NCI-H1417 treated with DMSO at 0.1 percent for 48 hours (cell line): ENCODE measurements at regions not wholly inside any gene's neighbourhood (a gene's known extent, or its start where the extent isn't known, plus 50 kb on each side); places are given as distances from the start of the nearest gene placed in this dataset.
"Not testable (repeated sequence)": the region's sequence is repeated elsewhere in the genome, so short reads cannot be mapped to it uniquely, and the experiment has no call there.

Experiments
- DNase-seq: peaks from one replicate; lab custom pipeline; 2025; lab: John Stamatoyannopoulos, UW

GRCh38 chr6:68144667-68145066 is 490.4 kb upstream of the ADGRB3 start:
- DNase-seq, result no peak

GRCh38 chr6:68141190-68141589 is 493.9 kb upstream of the ADGRB3 start:
- DNase-seq, result no peak

GRCh38 chr6:68139130-68139529 is 496.0 kb upstream of the ADGRB3 start:
- DNase-seq, result no peak

- no peak for DNase-seq
These were observed 500.3 kb upstream of the ADGRB3 start for GRCh38 chr6:68134796-68135195.

DNA sequence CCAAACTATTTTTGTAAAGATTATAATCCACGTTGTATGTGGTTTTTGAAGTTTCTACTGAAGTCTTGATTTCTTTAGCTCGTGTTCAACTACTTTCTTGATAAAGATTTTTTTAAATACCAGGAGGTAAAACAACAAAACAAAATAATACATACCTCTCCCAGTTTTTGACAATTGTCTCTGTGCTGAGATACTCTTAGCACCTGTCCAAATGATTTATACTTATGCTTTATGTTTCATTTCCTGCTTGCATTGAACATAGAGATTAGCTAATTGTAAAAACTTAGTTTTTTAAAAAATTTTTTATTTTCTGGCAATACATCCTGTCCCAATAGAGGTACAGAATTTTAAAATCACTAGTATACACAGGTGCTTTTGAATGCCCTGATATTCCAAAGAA is 506.9 kb upstream of the ADGRB3 start:
- no peak for DNase-seq

GRCh38 chr6:68127074-68127473 is 508.0 kb upstream of the ADGRB3 start:
- DNase-seq, result no peak

GRCh38 chr6:68126089-68126749 is 508.9 kb upstream of the ADGRB3 start:
- DNase-seq, result no peak

DNA sequence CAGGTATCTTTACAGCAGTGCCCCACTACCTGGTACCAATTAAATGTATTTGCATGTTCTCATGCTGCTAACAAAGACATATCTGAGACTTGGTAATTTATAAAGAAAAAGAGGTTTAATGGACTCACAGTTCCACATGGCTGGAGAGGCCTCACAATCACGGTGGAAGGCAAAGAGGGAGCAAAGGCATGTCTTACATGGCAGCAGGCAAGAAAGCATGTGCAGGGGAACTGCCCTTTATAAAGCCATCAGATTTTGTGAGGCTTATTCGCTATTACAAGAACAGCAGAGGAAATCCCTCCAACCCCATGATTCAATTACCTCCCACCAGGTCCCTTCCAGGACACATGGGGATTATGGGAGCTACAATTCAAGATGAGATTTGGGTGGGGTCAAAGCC is 512.1 kb upstream of the ADGRB3 start:
- DNase-seq, result not testable (repeated sequence)

DNA sequence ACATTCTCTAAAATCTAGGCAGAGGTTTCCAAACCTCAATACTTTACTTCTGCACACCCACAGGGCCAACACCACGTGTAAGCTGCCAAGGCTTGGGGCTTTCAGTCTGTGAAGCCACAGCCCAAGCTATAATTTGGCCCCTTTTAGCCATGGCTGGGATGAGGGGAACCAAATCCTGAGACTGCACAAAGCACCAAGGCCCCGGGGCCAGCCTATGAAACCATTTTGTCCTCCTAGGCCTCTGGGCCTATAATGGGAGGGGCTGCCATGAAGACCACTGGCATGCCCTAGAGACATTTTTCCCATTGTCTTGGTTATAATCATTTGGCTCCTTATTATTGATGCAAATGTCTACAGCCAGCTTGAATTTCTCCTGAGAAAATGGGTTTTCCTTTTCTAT is 513.0 kb upstream of the ADGRB3 start:
- no peak for DNase-seq

DNA sequence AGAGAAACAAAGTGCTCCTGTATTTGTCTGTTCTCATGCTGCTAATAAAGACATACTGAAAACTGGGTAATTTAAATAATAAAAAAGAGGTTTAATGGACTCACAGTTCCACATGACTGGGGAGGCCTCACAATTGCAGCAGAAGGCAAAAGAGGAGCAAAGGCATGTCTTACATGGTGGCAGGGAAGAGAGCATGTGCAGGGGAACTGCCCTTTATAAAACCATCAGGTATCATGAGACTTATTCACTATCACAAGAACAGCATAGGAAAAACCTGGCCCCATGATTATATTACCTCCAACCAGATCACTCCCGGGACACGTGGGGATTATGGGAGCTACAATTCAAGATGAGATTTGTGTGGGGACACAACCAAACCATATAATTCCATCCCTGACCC is 514.1 kb upstream of the ADGRB3 start:
- DNase-seq, result not testable (repeated sequence)

- no peak for DNase-seq
These were observed 520.5 kb upstream of the ADGRB3 start for GRCh38 chr6:68114463-68115047.

GRCh38 chr6:68108233-68108835 is 526.7 kb upstream of the ADGRB3 start:
- DNase-seq, result no peak

- no peak for DNase-seq
These were observed 541.0 kb upstream of the ADGRB3 start for GRCh38 chr6:68094070-68094469.

GRCh38 chr6:68087399-68088133 is 547.5 kb upstream of the ADGRB3 start:
- DNase-seq, result no peak

DNA sequence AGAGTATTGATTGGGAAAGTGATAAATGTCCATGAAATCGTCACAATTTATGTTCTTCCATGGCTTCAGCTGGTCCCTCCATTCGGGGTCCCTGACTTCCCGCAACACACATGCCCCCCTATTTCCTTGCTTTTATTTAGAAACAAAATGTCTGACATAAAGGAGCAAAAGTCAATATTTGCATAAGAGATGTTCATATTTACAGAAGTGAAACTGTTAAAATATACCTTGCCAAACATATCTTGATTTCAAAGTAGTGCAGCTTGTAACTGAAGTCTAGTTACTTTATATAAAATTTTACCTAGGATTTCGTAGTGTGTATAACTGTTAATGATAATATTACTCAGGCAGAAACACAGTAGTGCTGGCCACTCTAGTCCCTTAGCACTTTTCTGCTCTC is 548.9 kb upstream of the ADGRB3 start:
- DNase-seq, result no peak

DNA sequence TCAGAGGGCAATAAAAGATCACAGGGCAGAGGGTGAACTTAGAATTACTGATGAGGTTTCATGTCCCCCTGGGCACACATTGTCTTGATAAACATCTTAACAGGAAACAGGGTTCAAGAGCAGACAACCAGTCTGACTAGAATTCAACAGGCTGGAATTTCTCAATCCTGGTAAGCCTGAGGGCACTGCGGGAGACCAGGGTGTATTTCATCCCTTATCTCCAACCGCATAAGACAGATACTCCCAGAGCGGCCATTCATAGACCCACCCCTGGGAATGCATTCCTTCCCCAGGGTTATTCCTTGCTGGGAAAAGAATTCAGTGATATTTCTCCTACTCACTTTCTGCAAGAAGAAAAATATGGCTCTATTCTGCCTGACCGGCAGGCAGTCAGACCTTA is 549.5 kb upstream of the ADGRB3 start:
- not testable (repeated sequence) for DNase-seq

DNA sequence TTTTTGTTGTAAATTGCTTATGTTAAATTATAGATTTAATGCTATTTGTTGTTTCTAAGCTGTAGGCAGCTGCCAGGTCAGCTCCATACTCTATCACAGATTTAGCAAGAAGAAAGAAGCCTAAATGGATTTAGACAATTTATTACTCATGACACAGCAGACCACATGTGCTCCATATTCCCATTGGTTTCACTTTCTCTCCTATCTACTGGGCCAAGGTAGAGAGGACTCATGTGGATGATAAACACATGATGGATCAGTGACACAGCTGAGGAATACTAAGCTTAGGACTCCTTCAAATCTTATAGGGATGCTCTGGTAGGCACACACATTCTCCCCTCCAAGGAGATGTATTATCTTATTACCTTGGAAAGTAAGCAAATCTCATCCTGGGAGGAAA is 553.0 kb upstream of the ADGRB3 start:
- DNase-seq, result no peak

DNA sequence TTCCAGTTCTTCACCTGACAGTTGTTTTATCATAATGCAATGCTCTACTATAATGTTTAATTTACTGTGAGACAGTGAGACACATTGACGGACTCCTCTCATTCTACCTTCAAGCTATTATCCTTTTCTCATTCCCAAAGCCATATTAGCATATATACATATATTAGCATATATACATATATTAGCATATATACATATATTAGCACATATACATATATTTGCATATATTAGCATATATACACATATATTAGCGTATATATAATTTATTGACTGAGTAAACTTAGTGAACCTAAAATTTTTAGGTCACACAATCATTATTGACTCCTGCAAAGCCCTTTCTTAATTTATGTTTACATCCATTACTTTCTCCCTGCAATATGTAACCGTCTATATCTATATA is 555.0 kb upstream of the ADGRB3 start:
- no peak for DNase-seq

DNA sequence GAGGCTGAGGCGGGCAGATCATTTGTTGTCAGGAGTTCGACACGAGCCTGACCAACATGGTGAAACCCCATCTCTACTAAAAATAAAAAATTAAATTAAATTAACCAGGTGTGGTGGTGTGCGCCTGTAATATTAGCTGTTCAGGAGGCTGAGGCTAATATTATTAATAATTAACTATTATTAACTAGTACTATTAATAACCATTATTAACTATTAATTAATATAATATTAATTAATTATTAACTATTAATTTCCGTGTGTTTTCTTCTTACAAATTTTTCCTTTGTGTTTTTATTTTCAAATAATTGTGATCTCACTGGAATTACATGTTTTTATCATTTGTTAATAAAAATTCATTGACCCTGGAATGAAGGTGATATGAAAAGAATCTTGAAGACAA is 557.4 kb upstream of the ADGRB3 start:
- no peak for DNase-seq

DNA sequence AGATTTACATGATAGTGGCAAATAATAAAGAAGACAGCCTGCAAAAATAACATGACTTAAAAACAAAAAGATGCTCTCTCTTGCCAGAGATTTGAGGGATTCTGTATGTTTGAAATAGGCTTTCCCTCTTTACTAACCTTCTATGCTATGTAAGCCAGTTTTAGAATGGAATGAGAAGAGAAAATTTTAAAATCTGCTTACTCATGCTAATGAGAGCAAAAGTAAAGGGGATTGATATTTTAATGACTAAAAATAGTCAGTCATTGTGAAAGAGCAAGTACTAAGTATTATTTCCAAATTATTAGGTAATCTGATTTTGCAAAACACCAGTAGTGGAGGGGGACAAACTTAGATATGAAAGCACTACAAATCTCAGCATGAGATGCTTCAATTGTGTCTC is 563.3 kb upstream of the ADGRB3 start:
- no peak for DNase-seq

DNA sequence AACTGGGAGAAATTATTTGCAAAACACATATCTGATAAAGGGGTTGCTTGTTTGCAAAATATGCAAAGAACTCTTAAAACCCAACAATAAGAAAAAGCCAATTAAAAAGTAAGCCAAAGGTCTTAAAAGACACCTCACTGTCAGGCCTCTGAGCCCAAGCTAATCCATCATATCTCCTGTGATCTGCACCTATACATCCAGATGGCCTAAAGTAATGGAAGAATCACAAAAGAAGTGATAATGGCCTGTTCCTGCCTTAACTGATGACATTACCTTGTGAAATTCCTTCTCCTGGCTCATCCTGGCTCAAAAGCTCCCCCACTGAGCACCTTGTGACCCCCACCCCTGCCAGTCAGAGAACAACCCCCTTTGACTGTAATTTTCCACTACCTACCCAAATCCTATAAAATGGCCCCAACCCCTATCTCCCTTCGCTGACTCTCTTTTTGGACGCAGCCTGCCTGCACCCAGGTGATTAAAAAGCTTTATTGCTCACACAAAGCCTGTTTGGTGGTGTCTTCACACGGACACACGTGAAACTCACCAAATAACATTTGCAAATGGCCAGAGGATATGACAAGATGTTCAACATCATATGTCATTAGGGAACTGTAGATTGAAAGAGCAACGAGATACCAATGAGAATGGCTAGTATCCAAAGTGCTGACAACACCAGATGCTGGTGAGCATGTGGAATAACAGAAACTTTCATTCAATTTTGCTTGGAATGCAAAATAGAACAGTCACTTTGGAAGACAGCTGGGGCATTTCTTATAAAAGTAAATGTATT is 565.0 kb upstream of the ADGRB3 start:
- no peak for DNase-seq

DNA sequence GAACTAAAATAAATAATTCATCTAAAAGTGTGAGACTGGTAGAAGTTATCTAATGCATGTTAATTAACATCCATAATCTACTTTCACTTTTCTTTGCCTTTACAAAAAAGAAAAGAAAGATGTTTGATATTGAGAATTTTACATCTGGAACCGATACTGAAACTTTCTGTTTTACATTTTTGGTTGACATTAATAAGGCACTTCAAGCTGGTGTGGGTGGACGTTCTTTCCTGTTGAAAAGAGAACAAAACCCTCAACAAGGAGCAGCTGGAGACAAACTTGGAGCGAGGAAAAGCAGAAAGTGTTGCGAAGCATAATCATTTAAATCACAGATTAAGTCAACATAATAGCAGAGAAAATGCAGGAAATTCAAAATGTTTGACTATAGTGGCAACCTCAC is 575.2 kb upstream of the ADGRB3 start:
- DNase-seq, result no peak
